ENCODE measurements at regions not wholly inside any gene's neighbourhood (a gene's known extent, or its start where the extent isn't known, plus 50 kb on each side); places are given as distances from the start of the nearest gene placed in this dataset.

GRCh38 chr5:146971401-146971800, 92.8 kb upstream of the PPP2R2B start:
- TF ChIP-seq CTCF (IDR thresholded peaks at IDR 0.05; ENCODE audit: insufficient read depth, low read length), result no peak
- DNase-seq (ENCODE audit: low read depth), result no peak
- no peak overlapping the region for H3K4me3 ChIP-seq (ENCODE audit: low read depth, low read length)

GRCh38 chr5:146986469-146986868, 107.9 kb upstream of the PPP2R2B start:
- no peak for DNase-seq (ENCODE audit: low read depth)
- TF ChIP-seq CTCF (IDR thresholded peaks at IDR 0.05; ENCODE audit: insufficient read depth, low read length), result no peak
- no peak overlapping the region for H3K4me3 ChIP-seq (ENCODE audit: low read depth, low read length)

DNA sequence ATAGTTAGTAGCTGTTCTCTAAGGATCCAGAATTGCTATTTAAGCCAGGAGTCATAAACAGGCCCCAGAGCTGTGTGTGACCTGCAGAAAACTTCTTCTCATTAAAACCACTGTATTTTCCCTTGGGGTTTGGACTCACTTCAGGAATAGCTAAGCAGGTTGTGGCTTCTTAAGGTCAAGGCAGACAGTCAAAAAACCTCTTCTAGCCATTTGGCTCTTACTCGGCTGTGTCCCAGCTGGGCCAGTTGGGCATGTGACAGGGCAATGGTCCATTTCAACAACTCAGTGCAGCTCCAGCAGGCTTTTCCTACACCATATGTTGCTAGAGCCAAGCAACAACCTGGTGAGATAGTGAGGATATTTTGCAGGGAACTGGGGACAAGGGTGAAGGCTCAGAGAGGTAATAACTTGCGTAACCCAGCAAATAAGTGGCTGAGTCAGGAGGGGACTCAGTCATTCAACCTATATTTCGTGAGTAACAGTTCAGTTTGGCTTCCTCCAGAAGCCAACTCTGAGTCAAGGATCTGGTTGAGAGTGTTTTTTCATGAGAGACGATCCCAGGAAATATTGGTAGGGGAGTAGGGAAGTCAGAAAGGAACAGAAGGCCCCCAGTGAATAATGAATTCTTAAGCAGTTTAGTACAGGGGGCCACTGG, 115.4 kb upstream of the PPP2R2B start:
- no peak for DNase-seq (ENCODE audit: low read depth)
- no peak overlapping the region for H3K4me3 ChIP-seq (ENCODE audit: low read depth, low read length)
- TF ChIP-seq CTCF (IDR thresholded peaks at IDR 0.05; ENCODE audit: insufficient read depth, low read length), result no peak

DNA sequence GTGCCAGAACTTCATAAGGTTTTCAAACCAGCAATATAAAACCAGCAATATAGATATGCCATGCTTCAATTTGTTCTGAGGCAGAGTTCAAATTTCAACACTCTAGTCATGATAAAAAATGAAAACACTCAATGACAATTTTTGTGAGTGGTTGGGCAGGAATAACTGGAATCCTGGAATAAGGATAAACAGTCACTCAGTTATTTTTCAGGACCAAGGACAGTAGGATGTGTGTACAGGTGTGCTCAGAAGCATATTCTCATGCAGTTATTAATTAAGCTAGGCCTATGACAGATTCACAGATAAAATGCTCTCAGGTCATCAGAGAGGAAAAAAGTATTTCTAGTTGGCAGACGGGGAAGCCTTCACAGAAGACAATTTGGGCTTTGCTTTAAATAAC, 117.3 kb upstream of the PPP2R2B start:
- no peak overlapping the region for H3K4me3 ChIP-seq (ENCODE audit: low read depth, low read length)
- no peak for TF ChIP-seq CTCF (IDR thresholded peaks at IDR 0.05; ENCODE audit: insufficient read depth, low read length)
- DNase-seq (ENCODE audit: low read depth), result no peak

DNA sequence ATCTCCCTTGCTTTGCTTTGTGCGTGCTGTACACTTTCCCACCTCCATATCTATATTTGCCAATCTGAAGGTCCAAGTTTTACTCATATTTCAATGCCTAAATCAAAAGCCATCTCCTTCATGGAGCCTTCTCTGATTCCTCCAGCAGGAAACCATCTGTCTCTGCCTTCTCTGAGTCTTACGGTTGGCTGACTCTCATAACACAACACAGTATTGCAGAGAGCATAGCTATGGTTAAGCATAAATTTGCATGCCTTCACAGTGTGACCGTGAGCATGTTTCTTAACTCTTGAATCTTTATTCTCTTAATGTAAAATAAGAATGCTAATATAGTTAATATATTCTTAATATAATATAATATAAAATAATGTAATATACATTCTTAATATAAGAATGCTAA, 136.8 kb upstream of the PPP2R2B start:
- no peak for TF ChIP-seq CTCF (IDR thresholded peaks at IDR 0.05; ENCODE audit: insufficient read depth, low read length)
- H3K4me3 ChIP-seq (ENCODE audit: low read depth, low read length), result no peak overlapping the region

DNA sequence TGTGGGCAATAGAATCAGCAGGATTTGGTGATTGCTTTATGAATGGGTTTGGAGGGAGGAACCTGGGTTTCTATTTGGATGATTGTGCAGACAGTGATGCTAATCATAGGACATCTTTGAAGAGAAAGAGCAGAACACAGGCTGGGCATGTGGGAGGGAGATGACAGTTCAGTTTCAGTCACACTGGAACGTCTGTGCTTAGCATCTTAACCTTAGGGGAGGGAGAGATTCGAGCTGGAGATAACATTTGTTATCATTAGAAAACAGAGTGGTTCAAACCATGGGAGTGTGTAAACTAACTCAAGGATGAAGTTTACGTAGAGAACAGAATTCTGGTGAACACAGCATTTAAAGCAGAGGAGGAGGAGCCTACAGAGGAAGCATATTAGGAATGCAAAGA, 138.6 kb upstream of the PPP2R2B start:
- TF ChIP-seq CTCF (IDR thresholded peaks at IDR 0.05; ENCODE audit: insufficient read depth, low read length), result no peak

More for the DNA sequence above, 136.8 kb upstream of the PPP2R2B start:
- no peak for DNase-seq (ENCODE audit: low read depth)

DNA sequence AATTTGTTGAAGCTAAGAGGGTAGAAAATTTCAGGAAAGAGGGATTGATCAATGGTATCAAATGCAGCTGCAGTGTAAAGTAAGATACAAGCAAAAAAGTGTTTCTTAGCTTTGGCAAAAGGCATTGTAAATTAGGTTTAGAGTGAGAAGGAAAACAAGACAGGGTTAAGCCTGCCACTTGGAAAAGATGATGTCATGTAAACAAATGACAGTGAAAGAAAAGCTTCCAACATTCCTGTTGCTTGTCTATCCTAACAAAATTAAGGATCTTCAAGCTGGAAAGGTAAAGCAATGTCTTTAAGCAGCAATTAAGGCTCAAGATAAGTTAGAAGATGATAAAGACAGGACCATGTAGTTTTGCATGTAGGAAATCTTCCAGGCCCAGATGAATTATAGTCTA, 139.1 kb upstream of the PPP2R2B start:
- no peak for TF ChIP-seq CTCF (IDR thresholded peaks at IDR 0.05; ENCODE audit: insufficient read depth, low read length)
- DNase-seq (ENCODE audit: low read depth), result no peak
- H3K4me3 ChIP-seq (ENCODE audit: low read depth, low read length), result no peak overlapping the region

More for the DNA sequence above, 138.6 kb upstream of the PPP2R2B start:
- DNase-seq (ENCODE audit: low read depth), result no peak
- no peak overlapping the region for H3K4me3 ChIP-seq (ENCODE audit: low read depth, low read length)
